Kidney (tissue), 13 donors: ENCODE measurements at regions not wholly inside any gene's neighbourhood (a gene's known extent, or its start where the extent isn't known, plus 50 kb on each side); places are given as distances from the start of the nearest gene placed in this dataset.
A peak's percentile ranks its signal among the peaks of the same experiment; 100 is the strongest.

Experiments
- DNase-seq, 5 donors: peaks; one replicate each; pipeline ENCODE4 v3.0.0-alpha.2; 2013 to 2020
- FAIRE-seq: peaks from 2 replicates; lab custom pipeline; 2012; peaks lifted over from hg19 to GRCh38; lab: Jason Lieb, UNC
- H3K27ac ChIP-seq, 2 donors: one replicate each; pipeline ENCODE4 v1.7.0; 2013; ENCODE audit warnings: low read depth in 2 of 2, low read length in 2 of 2, inconsistent platforms in 1 of 2
- H3K27me3 ChIP-seq: one replicate; pipeline ENCODE4 v1.7.1; 2013; ENCODE audit warnings: low read length, inconsistent platforms; ENCODE audit not compliant: control insufficient read depth, insufficient read depth
- H3K36me3 ChIP-seq, 3 donors: one replicate each; pipeline versions ENCODE4 v1.7.0 to v1.7.1; 2013; ENCODE audit warnings: low read length in 3 of 3, control low read depth in 1 of 3, inconsistent platforms in 1 of 3; ENCODE audit not compliant: insufficient read depth in 3 of 3, control insufficient read depth in 2 of 3
- H3K4me1 ChIP-seq, 3 donors: one replicate each; pipeline versions ENCODE4 v1.7.0 to v1.7.1; 2013; ENCODE audit warnings: low read length in 3 of 3, inconsistent platforms in 1 of 3, low read depth in 1 of 3; ENCODE audit not compliant: control insufficient read depth in 2 of 3, insufficient read depth in 2 of 3
- H3K4me3 ChIP-seq, 3 donors: one replicate each; pipeline versions ENCODE4 v1.7.0 to v1.8.1; 2013; ENCODE audit warnings: low read length in 3 of 3, control low read depth in 1 of 3, inconsistent platforms in 1 of 3
- H3K9ac ChIP-seq, 3 donors: one replicate each; pipeline versions ENCODE4 v1.7.0 to v1.7.1; 2013; ENCODE audit warnings: low read length in 3 of 3, control low read depth in 1 of 3, inconsistent platforms in 1 of 3
- H3K9me3 ChIP-seq, 3 donors: one replicate each; pipeline versions ENCODE4 v1.7.0 to v1.7.1; 2013; ENCODE audit warnings: low read length in 3 of 3, control low read depth in 1 of 3, inconsistent platforms in 1 of 3; ENCODE audit not compliant: control insufficient read depth in 2 of 3, insufficient read depth in 1 of 3
- intact Hi-C: fragments of 100-400 bp; cut with DNase I; formaldehyde crosslinking; loops from one replicate; pipeline ENCODE4 v1.11.1; 2022
- TF ChIP-seq, protein P1 (sequence below): IDR thresholded peaks from 3 replicates; pipeline ENCODE4 v1.5.1; 2012; ENCODE audit warnings: mild to moderate bottlenecking, moderate library complexity, borderline replicate concordance; ENCODE audit not compliant: insufficient read depth; ENCODE audit errors: extremely low read depth
- donor health status: control.
- donor health status: control.
- donor health status: control.
- donor health status: control.
- donor health status: control.
- donor health status: DM: yes; HTN: yes; CAD: no.
- donor health status: Normal renal cell carcinoma (clear cell type).

DNA sequence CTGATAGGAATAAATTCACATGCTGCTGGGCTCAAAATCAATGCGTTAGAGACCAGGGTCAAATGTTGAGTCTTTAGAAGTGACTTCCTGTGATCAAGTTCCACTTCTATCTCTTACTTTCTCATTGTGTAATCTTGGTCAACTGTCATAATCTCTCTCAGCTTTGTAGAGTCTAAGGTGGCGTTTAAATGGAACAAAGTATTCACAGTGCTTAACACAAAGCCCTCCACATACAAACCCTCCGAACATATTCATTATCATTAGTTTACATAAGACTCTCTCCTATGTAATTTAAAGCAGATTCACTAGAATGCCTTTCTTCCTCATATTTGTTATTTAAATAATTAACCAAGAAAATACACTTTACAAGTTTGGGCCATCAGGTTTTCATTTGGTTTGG, 1044.1 kb downstream of the EFNB2 start:
- FAIRE-seq (no peak), DNase-seq (no peak)
- no peaks in the 10 kb centered on the region for H3K36me3 ChIP-seq
- no peak overlapping the region for H3K27ac ChIP-seq
- H3K9me3 ChIP-seq: no peaks in the 10 kb centered on the region
- H3K9ac ChIP-seq: no peak overlapping the region
- H3K4me3 ChIP-seq: no peak overlapping the region
- TF ChIP-seq, protein P1, sequence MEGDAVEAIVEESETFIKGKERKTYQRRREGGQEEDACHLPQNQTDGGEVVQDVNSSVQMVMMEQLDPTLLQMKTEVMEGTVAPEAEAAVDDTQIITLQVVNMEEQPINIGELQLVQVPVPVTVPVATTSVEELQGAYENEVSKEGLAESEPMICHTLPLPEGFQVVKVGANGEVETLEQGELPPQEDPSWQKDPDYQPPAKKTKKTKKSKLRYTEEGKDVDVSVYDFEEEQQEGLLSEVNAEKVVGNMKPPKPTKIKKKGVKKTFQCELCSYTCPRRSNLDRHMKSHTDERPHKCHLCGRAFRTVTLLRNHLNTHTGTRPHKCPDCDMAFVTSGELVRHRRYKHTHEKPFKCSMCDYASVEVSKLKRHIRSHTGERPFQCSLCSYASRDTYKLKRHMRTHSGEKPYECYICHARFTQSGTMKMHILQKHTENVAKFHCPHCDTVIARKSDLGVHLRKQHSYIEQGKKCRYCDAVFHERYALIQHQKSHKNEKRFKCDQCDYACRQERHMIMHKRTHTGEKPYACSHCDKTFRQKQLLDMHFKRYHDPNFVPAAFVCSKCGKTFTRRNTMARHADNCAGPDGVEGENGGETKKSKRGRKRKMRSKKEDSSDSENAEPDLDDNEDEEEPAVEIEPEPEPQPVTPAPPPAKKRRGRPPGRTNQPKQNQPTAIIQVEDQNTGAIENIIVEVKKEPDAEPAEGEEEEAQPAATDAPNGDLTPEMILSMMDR: no peak
- intact Hi-C loops: no loop called here
- H3K27me3 ChIP-seq: no peaks in the 10 kb centered on the region
- H3K4me1 ChIP-seq: no peaks in the 10 kb centered on the region

DNA sequence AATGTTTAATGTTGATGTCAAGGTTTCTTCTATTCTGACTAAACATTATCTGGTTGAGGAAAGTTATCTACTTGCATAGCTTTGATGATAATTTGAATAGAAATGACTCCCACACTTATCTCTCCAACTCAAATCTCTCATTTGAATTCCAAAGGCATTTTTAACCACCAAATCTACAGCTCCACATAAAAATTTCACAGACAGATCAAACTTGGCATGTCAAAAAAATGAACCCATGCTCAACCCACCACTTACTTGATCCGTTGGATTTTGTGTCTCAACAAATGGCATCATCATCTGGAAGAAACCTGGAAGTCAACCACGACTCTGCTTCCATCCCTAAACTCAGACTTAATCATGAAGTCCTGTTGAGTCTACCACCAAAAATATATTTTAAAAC, 1050.4 kb downstream of the EFNB2 start:
- Histone ChIP-seq H3K9me3 (no peaks in the 10 kb centered on the region), H3K27me3 (no peaks in the 10 kb centered on the region), H3K4me3 (no peak overlapping the region), H3K4me1 (no peaks in the 10 kb centered on the region), H3K36me3 (no peaks in the 10 kb centered on the region), H3K27ac (no peak overlapping the region), H3K9ac (no peak overlapping the region)
- intact Hi-C loops: no loop called here
- no peak for DNase-seq
- TF ChIP-seq, protein P1: no peak
- no peak for FAIRE-seq

DNA sequence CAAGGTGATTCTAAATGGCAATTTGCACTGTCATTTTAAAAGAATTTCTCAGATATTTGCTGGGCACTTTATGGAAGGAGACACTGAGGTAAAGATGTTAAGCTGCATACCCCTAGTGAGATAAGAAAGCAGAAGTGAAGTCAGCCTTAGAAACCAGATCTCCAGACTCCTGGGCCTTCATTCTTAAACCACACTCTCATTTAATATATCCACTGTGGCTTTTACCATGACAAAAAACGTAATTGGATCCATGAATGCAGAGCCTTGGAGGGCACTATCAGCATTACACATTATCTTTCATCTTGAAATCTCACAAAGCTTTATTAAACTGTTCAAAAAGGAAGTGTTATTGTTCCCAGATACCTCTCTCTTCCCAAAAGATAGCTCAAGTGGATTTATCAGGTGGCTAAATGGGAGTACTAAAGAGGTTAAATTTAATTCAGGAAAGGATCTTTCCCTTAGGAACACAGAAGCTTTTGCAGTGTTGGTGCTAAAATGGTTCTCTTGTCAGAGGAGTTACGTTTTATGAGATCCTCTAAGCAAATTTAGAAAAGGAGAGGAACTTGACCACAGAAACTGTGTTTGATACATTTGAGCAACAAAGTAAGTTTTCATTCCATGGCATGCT, 1060.4 kb downstream of the EFNB2 start:
- Histone ChIP-seq H3K27ac (no peak overlapping the region), H3K36me3 (no peaks in the 10 kb centered on the region), H3K4me3 (no peak overlapping the region), H3K4me1 (no peaks in the 10 kb centered on the region), H3K9ac (no peak overlapping the region), H3K9me3 (no peaks in the 10 kb centered on the region), H3K27me3 (no peaks in the 10 kb centered on the region)
- TF ChIP-seq, protein P1: no peak
- DNase-seq: peak in 1 of 5 donors; percentile 17
- intact Hi-C loops: no loop called here
- FAIRE-seq: no peak

DNA sequence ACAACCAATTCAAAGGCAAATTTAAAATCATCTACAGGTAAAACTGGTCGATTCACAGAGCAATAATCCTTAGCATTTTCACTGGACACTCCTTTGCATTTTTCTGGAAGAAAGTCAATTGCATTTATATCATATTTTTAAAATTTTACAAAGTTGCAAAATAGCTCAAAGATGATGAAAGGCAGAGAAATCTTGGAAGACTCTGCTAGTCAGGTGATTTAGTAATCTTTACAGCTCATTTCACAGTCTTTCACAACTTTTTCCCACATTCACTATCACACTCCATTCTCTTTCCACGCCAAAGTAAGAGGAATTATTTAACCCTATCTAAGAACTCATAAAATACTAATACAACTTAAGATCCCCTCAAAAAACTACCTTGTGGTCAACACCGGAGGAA, 1063.8 kb downstream of the EFNB2 start:
- FAIRE-seq: no peak
- intact Hi-C loops: no loop called here
- no peak overlapping the region for H3K4me3 ChIP-seq
- H3K9me3 ChIP-seq: no peaks in the 10 kb centered on the region
- H3K4me1 ChIP-seq: no peaks in the 10 kb centered on the region
- H3K36me3 ChIP-seq: no peaks in the 10 kb centered on the region
- TF ChIP-seq, protein P1: no peak
- H3K9ac ChIP-seq: no peak overlapping the region
- no peak for DNase-seq
- H3K27me3 ChIP-seq: no peaks in the 10 kb centered on the region
- no peak overlapping the region for H3K27ac ChIP-seq
